ENCODE measurements at regions not wholly inside any gene's neighbourhood (a gene's known extent, or its start where the extent isn't known, plus 50 kb on each side); places are given as distances from the start of the nearest gene placed in this dataset.

DNA sequence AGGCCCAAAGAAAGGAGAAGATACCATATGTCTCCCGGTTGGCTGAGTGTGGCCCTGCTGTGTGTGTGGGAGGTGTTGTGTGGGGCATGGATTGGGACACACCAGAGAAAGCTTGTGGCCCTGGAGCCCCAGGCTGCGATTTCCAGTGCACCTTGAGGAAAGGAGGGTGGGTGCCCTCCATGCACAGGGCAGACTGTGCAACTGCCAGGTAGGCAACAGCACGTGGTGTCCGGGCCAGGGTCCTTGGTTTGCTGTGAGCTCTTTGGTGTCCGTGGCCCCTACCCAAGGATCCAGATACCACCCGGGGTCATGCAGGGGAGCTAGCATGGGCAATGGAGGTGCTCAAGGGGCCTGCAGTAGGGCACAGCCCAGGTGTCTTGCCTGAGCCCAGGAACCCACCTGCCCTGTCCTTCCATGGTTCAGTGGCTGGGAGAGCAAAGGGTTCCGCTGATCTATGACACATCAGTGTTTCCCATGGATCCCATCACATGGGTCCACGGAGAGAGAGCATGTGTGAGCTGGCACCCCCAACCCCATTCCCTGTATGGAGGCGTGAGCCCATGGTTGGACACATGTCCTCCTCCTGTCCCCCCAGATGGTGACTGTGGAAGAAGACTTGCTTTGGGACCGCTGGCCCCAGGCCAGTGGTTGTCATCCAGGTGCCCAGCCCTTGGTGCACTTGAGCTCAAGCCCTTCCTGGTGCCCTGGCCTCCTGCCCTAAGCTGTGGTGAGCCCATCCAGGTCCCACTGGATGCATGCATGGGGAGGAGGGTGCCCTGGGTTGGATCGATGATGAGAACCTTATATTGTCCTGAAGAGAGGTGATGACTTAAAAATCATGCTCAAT is 223.4 kb downstream of the SNRPN start:
- Histone ChIP-seq H2AK5ac (ENCODE audit: low read depth, low read length) (no peak overlapping the region), H3K9ac (replicated peaks in 1 of 4; ENCODE audit: extremely low read depth in 1 of 4, low read depth in 3 of 4, low read length in 3 of 4) (no peak overlapping the region), H2BK5ac (ENCODE audit: low read depth, low read length) (no peak overlapping the region), H3K4me1 (replicated peaks in 1 of 4; ENCODE audit: control insufficient read depth in 3 of 4, insufficient read depth in 4 of 4, low read length in 3 of 4) (no peaks in the 10 kb centered on the region), H3K9me3 (ENCODE audit: insufficient read depth in 2 of 2, low read depth in 1 of 2, low read length in 1 of 2) (peaks cover 68 to 90% of the 10 kb centered on the region in 2 experiments), H3K36me3 (ENCODE audit: control insufficient read depth in 2 of 4, insufficient read depth in 4 of 4, low read length in 3 of 4) (no peaks in the 10 kb centered on the region), H3K4me2 (ENCODE audit: insufficient read depth in 1 of 2, low read depth in 2 of 2, low read length in 2 of 2) (no peak overlapping the region), H3K27me3 (replicated peaks in 1 of 4; ENCODE audit: control insufficient read depth in 3 of 4, extremely low read depth in 1 of 4, insufficient read depth in 3 of 4, low read length in 3 of 4) (no peaks in the 10 kb centered on the region), H2BK20ac (ENCODE audit: low read length) (no peak overlapping the region), H3K4me3 (ENCODE audit: extremely low read depth in 1 of 4, insufficient read depth in 2 of 4, low read depth in 3 of 4, low read length in 4 of 4) (no peak overlapping the region), H3K14ac (ENCODE audit: insufficient read length) (no peak overlapping the region), H2AFZ (ENCODE audit: low read length) (no peak overlapping the region), H2BK15ac (ENCODE audit: low read length) (no peak overlapping the region), H2BK12ac (ENCODE audit: low read depth, low read length) (no peak overlapping the region), H4K5ac (ENCODE audit: insufficient read length, low read depth, low read length) (no peak overlapping the region), H3K23ac (ENCODE audit: insufficient read length) (no peak overlapping the region), H3K27ac (ENCODE audit: low read depth, low read length) (no peak overlapping the region), H3K79me1 (ENCODE audit: low read depth, low read length) (no peaks in the 10 kb centered on the region), H4K20me1 (replicated peaks in 1 of 2; ENCODE audit: control insufficient read depth in 1 of 2, insufficient read depth in 2 of 2, low read length in 2 of 2) (no peaks in the 10 kb centered on the region), H3K56ac (replicated peaks; ENCODE audit: insufficient read length, low read depth, low read length) (no peak overlapping the region), H2BK120ac (replicated peaks; ENCODE audit: low read depth, low read length) (no peak overlapping the region), H3K18ac (ENCODE audit: extremely low read depth, low read length) (no peak overlapping the region), H3K23me2 (ENCODE audit: low read depth, low read length) (no peaks in the 10 kb centered on the region), H4K8ac (ENCODE audit: extremely low read depth, insufficient read depth, low read length) (no peak overlapping the region; the same call in 1 of the 2 replicates), H4K91ac (replicated peaks; ENCODE audit: insufficient read length, low read length) (no peak overlapping the region), H3K79me2 (ENCODE audit: control insufficient read depth in 1 of 2, insufficient read depth in 2 of 2, low read length in 2 of 2) (no peaks in the 10 kb centered on the region), H3K4ac (replicated peaks; ENCODE audit: insufficient read length, low read depth, low read length) (no peak overlapping the region)
- WGBS, 2 experiments (ENCODE audit: extremely low coverage in 1 of 2, insufficient coverage in 1 of 2, insufficient read length in 1 of 2, insufficient replicate concordance in 2 of 2, low coverage in 1 of 2, low lambda C conversion rate in 2 of 2, missing lambda C conversion rate in 1 of 2): 85% methylated on average over 11 of the region's 11 CpGs; no CpG with 5 or more reads in 1 of the 2 experiments
- DNase-seq (ENCODE audit: low read depth in 1 of 2, low spot score in 2 of 2) (peak in 1 of 2 experiments; percentile 16), FAIRE-seq (no peak)
- POLR2A ChIA-PET (ENCODE audit: partially characterized antibody): no interaction called here
- CTCF ChIA-PET (ENCODE audit: partially characterized antibody): no interaction called here
- TF ChIP-seq, protein P1, sequence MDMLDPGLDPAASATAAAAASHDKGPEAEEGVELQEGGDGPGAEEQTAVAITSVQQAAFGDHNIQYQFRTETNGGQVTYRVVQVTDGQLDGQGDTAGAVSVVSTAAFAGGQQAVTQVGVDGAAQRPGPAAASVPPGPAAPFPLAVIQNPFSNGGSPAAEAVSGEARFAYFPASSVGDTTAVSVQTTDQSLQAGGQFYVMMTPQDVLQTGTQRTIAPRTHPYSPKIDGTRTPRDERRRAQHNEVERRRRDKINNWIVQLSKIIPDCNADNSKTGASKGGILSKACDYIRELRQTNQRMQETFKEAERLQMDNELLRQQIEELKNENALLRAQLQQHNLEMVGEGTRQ (IDR thresholded peaks at IDR 0.05; ENCODE audit: low read length): no peak
- no peak for TF ChIP-seq KDM5A (IDR thresholded peaks at IDR 0.05; ENCODE audit: low read length)
- no peak for TF ChIP-seq SAP30 (IDR thresholded peaks at IDR 0.05; ENCODE audit: insufficient read depth, insufficient replicate concordance, low read length)
- TF ChIP-seq CTBP2 (IDR thresholded peaks at IDR 0.05; ENCODE audit: borderline replicate concordance, insufficient read depth, insufficient read length, low read length): no peak
- TF ChIP-seq ZNF274 (IDR thresholded peaks at IDR 0.05; ENCODE audit: borderline replicate concordance, extremely low read depth, low read length): no peak
- TF ChIP-seq SP4 (IDR thresholded peaks at IDR 0.05; ENCODE audit: low read length): no peak
- TF ChIP-seq SIRT6 (IDR thresholded peaks at IDR 0.05; ENCODE audit: low read length): no peak
- TF ChIP-seq PHF8 (conservative IDR thresholded peaks at IDR 0.05; ENCODE audit: low read depth, low read length): no peak
- no peak for TF ChIP-seq BCL11A (IDR thresholded peaks at IDR 0.05; ENCODE audit: low read depth in 2 of 2, low read length in 2 of 2)
- no peak for TF ChIP-seq POLR2A (IDR thresholded peaks at IDR 0.05; ENCODE audit: control extremely low read depth in 1 of 2, low read depth in 2 of 2, low read length in 2 of 2)
- TF ChIP-seq CHD1 (IDR thresholded peaks at IDR 0.05; ENCODE audit: low read depth, low read length): no peak
- no peak for TF ChIP-seq BRCA1 (IDR thresholded peaks at IDR 0.05; ENCODE audit: low read depth, low read length)
- no peak for TF ChIP-seq TAF1 (IDR thresholded peaks at IDR 0.05; ENCODE audit: low read depth, low read length)
